CD4-positive, alpha-beta T cell treated with Interleukin-17A for 4 hours (primary cell): ENCODE measurements at regions not wholly inside any gene's neighbourhood (a gene's known extent, or its start where the extent isn't known, plus 50 kb on each side); places are given as distances from the start of the nearest gene placed in this dataset.

Source experiments
- DNase-seq: peaks from one replicate; pipeline ENCODE4 v3.0.0-alpha.2; 2020; ENCODE audit warnings: mixed read lengths

GRCh38 chr1:218643281-218643680 is 298.1 kb downstream of the TGFB2 start:
- DNase-seq = no peak

- DNase-seq = no peak
These were observed 298.8 kb downstream of the TGFB2 start for GRCh38 chr1:218643926-218644325.

- DNase-seq = no peak
These were observed 301.2 kb downstream of the TGFB2 start for GRCh38 chr1:218646288-218646687.

GRCh38 chr1:218656301-218657037 is 311.3 kb downstream of the TGFB2 start:
- no peak for DNase-seq

GRCh38 chr1:218658269-218658668 is 313.1 kb downstream of the TGFB2 start:
- no peak for DNase-seq

GRCh38 chr1:218658899-218659298 is 313.8 kb downstream of the TGFB2 start:
- no peak for DNase-seq

- no peak for DNase-seq
These were observed 315.0 kb downstream of the TGFB2 start for GRCh38 chr1:218659911-218660677.

GRCh38 chr1:218660678-218661053 is 315.5 kb downstream of the TGFB2 start:
- DNase-seq = no peak

GRCh38 chr1:218661411-218661810 is 316.3 kb downstream of the TGFB2 start:
- DNase-seq = no peak

GRCh38 chr1:218664385-218665170 is 319.4 kb downstream of the TGFB2 start:
- DNase-seq = no peak

GRCh38 chr1:218665221-218665620 is 320.1 kb downstream of the TGFB2 start:
- DNase-seq = no peak

GRCh38 chr1:218666263-218666662 is 321.1 kb downstream of the TGFB2 start:
- DNase-seq = no peak

GRCh38 chr1:218667781-218668516 is 322.8 kb downstream of the TGFB2 start:
- DNase-seq = no peak

GRCh38 chr1:218669431-218669830 is 324.3 kb downstream of the TGFB2 start:
- DNase-seq = no peak

GRCh38 chr1:218670875-218671274 is 325.7 kb downstream of the TGFB2 start:
- no peak for DNase-seq

- DNase-seq = no peak
These were observed 326.4 kb downstream of the TGFB2 start for GRCh38 chr1:218671573-218671972.

- no peak for DNase-seq
These were observed 328.0 kb downstream of the TGFB2 start for GRCh38 chr1:218673170-218673569.

- DNase-seq = no peak
These were observed 329.2 kb downstream of the TGFB2 start for GRCh38 chr1:218674280-218674773.

- no peak for DNase-seq
These were observed 331.9 kb downstream of the TGFB2 start for GRCh38 chr1:218677026-218677425.

- DNase-seq = no peak
These were observed 334.3 kb downstream of the TGFB2 start for GRCh38 chr1:218679391-218679790.

- no peak for DNase-seq
These were observed 335.0 kb downstream of the TGFB2 start for GRCh38 chr1:218679988-218680748.

GRCh38 chr1:218683242-218683641 is 338.1 kb downstream of the TGFB2 start:
- no peak for DNase-seq
